Stimulated activated CD8-positive, alpha-beta memory T cell treated with anti-CD3 and anti-CD28 coated beads, Interleukin-15, amount 100 ng/mL, for 1 hour (primary cell): ENCODE measurements at regions not wholly inside any gene's neighbourhood (a gene's known extent, or its start where the extent isn't known, plus 50 kb on each side); places are given as distances from the start of the nearest gene placed in this dataset.
"Not testable (repeated sequence)": the region's sequence is repeated elsewhere in the genome, so short reads cannot be mapped to it uniquely, and the experiment has no call there.

Source experiments
- DNase-seq: peaks from one replicate; pipeline ENCODE4 v3.0.0-alpha.2; 2020; ENCODE audit warnings: low read depth

DNA sequence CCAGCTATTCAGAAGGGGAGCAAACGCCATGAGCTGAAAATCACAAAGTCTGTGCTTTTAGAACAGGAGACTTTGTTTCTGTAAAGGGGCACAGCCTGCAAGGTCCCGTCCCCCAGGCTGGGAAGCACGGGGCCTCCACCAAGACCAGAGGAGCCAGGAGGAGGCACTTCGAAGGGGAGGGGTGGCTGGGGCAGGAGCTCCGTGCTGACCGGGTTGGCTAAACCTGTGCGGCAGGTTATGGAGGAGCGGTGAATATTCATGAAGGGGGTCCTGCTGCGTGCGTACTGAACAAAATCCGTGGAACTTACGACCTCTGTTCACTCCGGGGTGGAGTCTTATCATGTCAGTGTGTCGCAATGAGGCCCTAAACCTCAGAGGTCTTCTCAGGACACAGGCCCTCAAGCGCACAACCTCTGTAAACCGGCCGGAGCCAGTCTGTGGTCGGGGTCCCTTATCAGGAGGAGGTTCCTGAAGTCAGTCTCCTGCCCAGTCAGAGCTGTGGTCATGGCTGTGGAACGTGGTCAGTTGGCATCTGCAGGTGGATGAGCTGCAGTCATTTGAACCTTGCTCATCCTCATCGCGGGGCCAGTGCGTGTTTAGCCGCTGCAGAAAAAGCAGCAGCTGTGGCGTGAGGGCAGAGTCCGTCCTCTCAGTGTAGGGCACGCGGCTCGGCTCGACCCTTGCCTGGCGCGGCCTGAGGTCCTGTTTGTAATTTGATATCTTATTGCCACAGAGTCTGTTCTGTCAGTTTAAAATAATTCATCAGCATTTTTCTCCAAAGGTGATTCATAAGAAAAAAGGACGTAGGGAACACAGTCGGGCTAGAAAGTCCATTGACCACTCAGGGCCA, 5507.7 kb upstream of the TPTE start:
- DNase-seq: not testable (repeated sequence)

GRCh38 chr21:5015187-5015586, 5506.2 kb upstream of the TPTE start:
- DNase-seq: not testable (repeated sequence)

DNA sequence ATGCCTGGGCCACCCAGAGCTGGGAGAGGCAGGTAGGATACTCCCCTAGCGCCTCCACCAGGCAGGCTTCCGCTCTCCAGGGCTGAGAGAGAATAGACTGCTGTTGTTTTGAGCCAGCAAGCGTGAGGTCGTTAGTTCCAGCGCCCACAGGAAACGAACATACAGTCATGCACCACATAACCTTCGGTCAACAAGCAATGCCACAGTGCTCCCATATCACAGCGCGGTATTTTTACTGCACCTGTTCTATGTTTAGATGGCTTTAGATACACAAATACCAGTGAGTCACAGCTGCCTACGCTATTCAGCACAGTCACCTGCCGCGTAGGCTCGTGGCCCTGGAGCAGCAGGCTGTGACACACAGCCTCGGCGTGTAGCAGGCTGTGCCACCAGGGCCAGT, 5502.3 kb upstream of the TPTE start:
- DNase-seq: not testable (repeated sequence)

DNA sequence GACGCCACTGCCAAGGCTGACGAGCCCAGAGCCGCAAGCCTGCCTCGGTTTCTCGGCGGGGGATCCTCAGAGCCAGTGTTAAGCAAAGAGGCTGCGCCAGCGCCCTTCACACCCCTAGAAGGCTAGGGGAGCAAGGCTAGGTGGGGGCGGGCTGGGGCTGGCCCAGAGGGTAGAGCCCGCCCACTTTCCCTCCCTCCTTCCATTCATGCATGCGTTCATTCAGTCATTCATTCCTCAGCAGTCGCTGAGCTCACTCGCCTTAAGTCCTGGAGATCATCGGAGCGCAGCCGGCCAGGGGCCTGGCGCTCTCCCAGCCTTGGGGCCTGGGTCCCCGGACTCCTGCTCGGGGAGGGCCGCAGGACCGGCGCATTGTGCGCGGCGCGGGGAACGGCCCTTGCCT, 5499.6 kb upstream of the TPTE start:
- DNase-seq: not testable (repeated sequence)

GRCh38 chr21:5022254-5022653, 5499.1 kb upstream of the TPTE start:
- DNase-seq: not testable (repeated sequence)

DNA sequence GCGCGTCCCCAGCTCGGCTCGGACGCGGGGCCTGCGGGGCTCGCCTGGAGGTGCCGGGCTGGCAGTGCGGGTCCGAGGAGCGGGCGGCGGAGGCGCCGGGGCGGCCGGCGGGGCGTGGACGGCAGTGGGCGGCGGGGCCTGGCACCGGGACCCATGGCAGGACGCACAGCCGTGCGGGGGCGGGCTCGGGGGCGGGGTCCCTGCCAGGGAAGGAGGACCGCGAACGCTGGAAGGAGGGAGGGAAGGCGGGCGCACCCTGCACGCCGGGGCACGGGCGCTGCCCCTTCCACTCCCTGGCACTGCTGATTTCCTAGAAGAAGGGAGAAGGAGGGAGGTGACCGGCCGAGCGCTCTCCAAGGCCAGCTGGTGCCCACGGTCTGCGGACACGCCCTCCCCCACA, 5498.6 kb upstream of the TPTE start:
- not testable (repeated sequence) for DNase-seq

DNA sequence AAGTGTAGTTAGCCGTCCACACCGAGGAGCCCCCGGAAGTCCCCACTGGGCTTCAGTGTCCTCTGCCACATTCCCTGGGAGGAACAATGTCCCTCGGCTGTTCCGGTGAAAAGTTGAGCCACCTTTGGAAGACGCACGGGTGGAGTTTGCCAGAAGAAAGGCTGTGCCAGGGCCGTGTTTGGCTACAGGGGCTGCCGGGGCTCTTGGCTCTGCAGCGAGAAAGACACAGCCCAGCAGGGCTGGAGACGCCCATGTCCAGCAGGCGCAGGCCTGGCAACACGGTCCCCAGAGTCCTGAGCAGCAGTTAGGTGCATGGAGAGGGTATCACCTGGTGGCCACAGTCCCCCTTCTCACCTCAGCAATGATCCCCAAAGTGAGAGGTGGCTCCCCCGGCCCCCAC, 5486.2 kb upstream of the TPTE start:
- not testable (repeated sequence) for DNase-seq

GRCh38 chr21:5035587-5035986, 5485.8 kb upstream of the TPTE start:
- DNase-seq: not testable (repeated sequence)

GRCh38 chr21:5037606-5038331, 5483.6 kb upstream of the TPTE start:
- not testable (repeated sequence) for DNase-seq

GRCh38 chr21:5039926-5040325, 5481.5 kb upstream of the TPTE start:
- DNase-seq: not testable (repeated sequence)

- not testable (repeated sequence) for DNase-seq
These were observed 5478.8 kb upstream of the TPTE start for GRCh38 chr21:5042583-5042982.

DNA sequence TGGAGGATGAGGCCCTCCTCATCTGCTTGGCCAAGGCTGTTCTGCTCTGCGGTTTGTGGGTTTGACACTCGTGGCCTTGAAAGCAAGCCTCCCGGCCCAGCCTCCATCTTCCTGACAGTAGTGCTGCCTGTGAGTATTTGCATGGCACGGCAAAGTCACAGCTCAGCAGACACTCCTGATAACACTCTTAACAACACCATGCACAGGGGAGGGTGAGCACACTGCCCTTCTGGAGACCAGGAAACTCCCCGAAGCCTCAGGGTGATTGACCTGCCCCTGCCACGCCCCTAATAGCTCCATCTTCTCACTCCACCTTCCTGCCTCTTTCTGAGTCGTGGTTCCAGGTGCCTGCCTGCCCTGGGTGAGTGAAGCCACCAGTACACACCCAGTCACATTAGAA, 5476.6 kb upstream of the TPTE start:
- not testable (repeated sequence) for DNase-seq

GRCh38 chr21:5051303-5052018, 5469.9 kb upstream of the TPTE start:
- DNase-seq: not testable (repeated sequence)

- not testable (repeated sequence) for DNase-seq
These were observed 5466.2 kb upstream of the TPTE start for GRCh38 chr21:5055027-5055754.

- DNase-seq: not testable (repeated sequence)
These were observed 5465.1 kb upstream of the TPTE start for GRCh38 chr21:5055996-5056962.

GRCh38 chr21:5057077-5057476, 5464.3 kb upstream of the TPTE start:
- not testable (repeated sequence) for DNase-seq

GRCh38 chr21:5060364-5061083, 5460.9 kb upstream of the TPTE start:
- DNase-seq: not testable (repeated sequence)

DNA sequence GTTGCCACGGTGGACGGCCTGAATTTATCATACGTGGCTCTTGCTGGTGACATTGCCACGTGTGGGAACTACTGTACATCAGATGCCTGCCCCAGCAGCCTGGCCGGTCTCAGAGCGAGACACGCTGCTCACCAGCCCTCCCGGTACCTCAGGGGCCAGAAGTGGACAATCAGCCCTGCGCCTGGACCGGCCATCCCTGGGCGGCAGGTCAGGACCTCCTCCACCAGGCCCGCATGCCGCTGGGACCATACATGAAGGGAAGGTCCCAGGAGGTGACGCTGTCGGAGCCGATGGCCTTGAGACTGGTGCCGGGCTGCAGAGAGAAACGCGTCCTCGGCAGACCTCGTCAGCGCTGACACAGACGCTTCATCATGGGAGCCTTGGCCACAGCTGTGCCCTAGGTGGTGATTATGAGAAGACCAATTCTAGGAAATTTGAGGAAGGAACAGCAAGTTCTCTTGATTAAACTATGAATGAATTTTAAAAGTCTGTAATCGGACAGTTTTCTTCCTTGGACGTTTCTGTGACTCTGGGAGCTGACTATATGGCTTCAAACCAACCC, 5456.7 kb upstream of the TPTE start:
- DNase-seq: not testable (repeated sequence)
